ENCODE measurements at regions not wholly inside any gene's neighbourhood (a gene's known extent, or its start where the extent isn't known, plus 50 kb on each side); places are given as distances from the start of the nearest gene placed in this dataset.

- TF ChIP-seq, protein P1, sequence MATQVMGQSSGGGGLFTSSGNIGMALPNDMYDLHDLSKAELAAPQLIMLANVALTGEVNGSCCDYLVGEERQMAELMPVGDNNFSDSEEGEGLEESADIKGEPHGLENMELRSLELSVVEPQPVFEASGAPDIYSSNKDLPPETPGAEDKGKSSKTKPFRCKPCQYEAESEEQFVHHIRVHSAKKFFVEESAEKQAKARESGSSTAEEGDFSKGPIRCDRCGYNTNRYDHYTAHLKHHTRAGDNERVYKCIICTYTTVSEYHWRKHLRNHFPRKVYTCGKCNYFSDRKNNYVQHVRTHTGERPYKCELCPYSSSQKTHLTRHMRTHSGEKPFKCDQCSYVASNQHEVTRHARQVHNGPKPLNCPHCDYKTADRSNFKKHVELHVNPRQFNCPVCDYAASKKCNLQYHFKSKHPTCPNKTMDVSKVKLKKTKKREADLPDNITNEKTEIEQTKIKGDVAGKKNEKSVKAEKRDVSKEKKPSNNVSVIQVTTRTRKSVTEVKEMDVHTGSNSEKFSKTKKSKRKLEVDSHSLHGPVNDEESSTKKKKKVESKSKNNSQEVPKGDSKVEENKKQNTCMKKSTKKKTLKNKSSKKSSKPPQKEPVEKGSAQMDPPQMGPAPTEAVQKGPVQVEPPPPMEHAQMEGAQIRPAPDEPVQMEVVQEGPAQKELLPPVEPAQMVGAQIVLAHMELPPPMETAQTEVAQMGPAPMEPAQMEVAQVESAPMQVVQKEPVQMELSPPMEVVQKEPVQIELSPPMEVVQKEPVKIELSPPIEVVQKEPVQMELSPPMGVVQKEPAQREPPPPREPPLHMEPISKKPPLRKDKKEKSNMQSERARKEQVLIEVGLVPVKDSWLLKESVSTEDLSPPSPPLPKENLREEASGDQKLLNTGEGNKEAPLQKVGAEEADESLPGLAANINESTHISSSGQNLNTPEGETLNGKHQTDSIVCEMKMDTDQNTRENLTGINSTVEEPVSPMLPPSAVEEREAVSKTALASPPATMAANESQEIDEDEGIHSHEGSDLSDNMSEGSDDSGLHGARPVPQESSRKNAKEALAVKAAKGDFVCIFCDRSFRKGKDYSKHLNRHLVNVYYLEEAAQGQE (IDR thresholded peaks at IDR 0.05) = no peak
- TF ChIP-seq MAX (IDR thresholded peaks at IDR 0.05) = no peak
- TF ChIP-seq, protein P2, sequence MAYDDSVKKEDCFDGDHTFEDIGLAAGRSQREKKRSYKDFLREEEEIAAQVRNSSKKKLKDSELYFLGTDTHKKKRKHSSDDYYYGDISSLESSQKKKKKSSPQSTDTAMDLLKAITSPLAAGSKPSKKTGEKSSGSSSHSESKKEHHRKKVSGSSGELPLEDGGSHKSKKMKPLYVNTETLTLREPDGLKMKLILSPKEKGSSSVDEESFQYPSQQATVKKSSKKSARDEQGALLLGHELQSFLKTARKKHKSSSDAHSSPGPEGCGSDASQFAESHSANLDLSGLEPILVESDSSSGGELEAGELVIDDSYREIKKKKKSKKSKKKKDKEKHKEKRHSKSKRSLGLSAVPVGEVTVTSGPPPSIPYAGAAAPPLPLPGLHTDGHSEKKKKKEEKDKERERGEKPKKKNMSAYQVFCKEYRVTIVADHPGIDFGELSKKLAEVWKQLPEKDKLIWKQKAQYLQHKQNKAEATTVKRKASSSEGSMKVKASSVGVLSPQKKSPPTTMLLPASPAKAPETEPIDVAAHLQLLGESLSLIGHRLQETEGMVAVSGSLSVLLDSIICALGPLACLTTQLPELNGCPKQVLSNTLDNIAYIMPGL (CRISPR knock-in tag; IDR thresholded peaks at IDR 0.05; ENCODE audit: borderline replicate concordance) = no peak
- no peak for TF ChIP-seq CEBPB (IDR thresholded peaks at IDR 0.05)
- TF ChIP-seq PBX3 (IDR thresholded peaks at IDR 0.05) = no peak
- no peak for TF ChIP-seq CTCF (IDR thresholded peaks at IDR 0.05)
- TF ChIP-seq RAD21 (conservative IDR thresholded peaks at IDR 0.05 in 1 of 2, IDR thresholded peaks at IDR 0.05 in 1 of 2) = no peak
- TF ChIP-seq PHF8 (IDR thresholded peaks at IDR 0.05; ENCODE audit: borderline replicate concordance, low read depth) = no peak
- TF ChIP-seq EP300 (IDR thresholded peaks at IDR 0.05) = no peak
- no peak for TF ChIP-seq HOXA7 (CRISPR knock-in tag; IDR thresholded peaks at IDR 0.05)
- TF ChIP-seq POLR2A (IDR thresholded peaks at IDR 0.05; ENCODE audit: low read length) = no peak
- no peak for TF ChIP-seq SMC3 (IDR thresholded peaks at IDR 0.05)
- TF ChIP-seq BHLHE40 (IDR thresholded peaks at IDR 0.05; ENCODE audit: low read depth, low read length) = no peak
- TF ChIP-seq MYC (IDR thresholded peaks at IDR 0.05; ENCODE audit: borderline replicate concordance, low read length) = no peak
Observed at GRCh38 chr9:13790055-13790454, 510.6 kb upstream of the MPDZ start.

All from A549 (cell line).